Transverse colon (tissue), 4 donors: ENCODE measurements at regions not wholly inside any gene's neighbourhood (a gene's known extent, or its start where the extent isn't known, plus 50 kb on each side); places are given as distances from the start of the nearest gene placed in this dataset.
"Not testable (repeated sequence)": the region's sequence is repeated elsewhere in the genome, so short reads cannot be mapped to it uniquely, and the experiment has no call there.

Experiments used
- CTCF ChIP-seq, 5 experiments: fragments of 200-600 bp in 3 of 5; fragments of 450-650 bp in 2 of 5; sonication (generic) in 3 of 5; IDR thresholded peaks; 1 replicate in 2 of 5; 2 replicates in 3 of 5; pipeline ENCODE4 v1.5.1; 2016 to 2017; ENCODE audit warnings: antibody characterized with exemption in 5 of 5, inconsistent platforms in 3 of 5, mild to moderate bottlenecking in 2 of 5, moderate library complexity in 1 of 5
- EP300 ChIP-seq: sonication (generic); formaldehyde crosslinking; IDR thresholded peaks from one replicate; pipeline ENCODE4 v1.6.1; 2017; ENCODE audit warnings: antibody characterized with exemption, low read depth
- POLR2AphosphoS5 ChIP-seq, 3 donors: sonication (generic); formaldehyde crosslinking; IDR thresholded peaks; one replicate each; pipeline ENCODE4 v1.6.1; 2016; ENCODE audit warnings: antibody characterized with exemption in 3 of 3

DNA sequence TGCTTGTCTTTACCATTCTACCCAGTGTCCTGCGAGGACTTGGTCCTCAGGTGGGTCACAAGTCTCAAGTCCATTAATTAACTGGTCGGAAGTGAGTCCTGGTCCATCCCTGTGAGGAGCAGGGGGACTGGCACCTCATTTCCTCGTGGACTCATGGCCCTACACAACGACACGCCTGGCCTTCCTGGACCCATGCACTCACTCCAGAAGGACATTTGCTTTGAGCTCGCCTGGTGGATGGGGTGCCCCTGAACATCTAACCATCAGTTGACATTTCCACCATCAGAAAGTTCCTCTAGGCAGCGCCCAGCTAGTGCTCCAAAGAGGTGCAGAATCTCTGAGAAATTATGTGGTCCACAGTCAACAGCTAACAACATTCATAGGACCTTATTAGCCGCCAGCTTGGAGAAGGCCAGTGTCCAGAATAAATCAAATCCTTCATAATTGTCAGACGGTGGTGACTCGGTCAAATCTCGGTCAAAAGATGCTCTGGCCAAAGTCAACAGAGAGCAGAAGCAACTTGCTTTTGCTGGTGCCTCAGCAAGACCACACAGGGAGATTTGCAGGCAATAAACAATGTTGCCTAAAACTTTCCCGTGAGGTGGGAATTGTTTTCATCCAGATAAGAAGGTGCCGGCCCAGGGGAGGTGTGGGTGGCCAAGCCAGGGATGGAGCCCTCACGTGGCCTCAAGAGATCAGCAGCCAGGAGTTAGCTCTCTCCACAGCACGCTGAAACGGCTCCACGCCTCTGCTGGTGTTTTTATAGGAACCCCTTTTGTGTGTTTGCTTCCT lies 119.9 kb upstream of the FAM20C start:
- TF ChIP-seq CTCF (IDR thresholded peaks at IDR 0.05); EP300; POLR2AphosphoS5 (IDR thresholded peaks at IDR 0.05): not testable (repeated sequence)
